Stimulated activated CD4-positive, alpha-beta T cell treated with anti-CD3 and anti-CD28 coated beads, Interleukin-2, amount 100 ng/mL, for 48 hours (primary cell): ENCODE measurements at regions not wholly inside any gene's neighbourhood (a gene's known extent, or its start where the extent isn't known, plus 50 kb on each side); places are given as distances from the start of the nearest gene placed in this dataset.

ENCODE experiments used
- DNase-seq, 2 donors: peaks; one replicate each; pipeline ENCODE4 v3.0.0-alpha.2; 2020

DNA sequence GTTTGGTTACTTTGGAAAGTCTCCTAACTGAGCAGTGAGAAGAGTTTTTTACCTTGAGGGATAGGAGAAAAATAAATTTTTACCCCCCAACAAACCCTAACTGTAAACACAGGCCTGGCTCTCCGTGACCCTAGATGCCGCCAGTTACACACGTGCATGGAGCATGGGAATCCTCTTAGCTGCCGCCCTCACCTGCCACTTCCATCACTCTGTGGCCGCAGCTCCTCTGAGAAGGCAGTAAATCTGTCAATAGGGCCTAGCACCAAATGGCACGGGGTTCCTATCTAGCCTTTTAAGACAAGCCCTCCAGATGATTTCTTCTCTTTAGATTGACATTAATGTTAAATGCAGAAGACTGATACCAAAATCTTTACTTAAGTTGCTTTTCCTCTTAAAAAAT is 330.3 kb upstream of the FAM241A start:
- DNase-seq = no peak

DNA sequence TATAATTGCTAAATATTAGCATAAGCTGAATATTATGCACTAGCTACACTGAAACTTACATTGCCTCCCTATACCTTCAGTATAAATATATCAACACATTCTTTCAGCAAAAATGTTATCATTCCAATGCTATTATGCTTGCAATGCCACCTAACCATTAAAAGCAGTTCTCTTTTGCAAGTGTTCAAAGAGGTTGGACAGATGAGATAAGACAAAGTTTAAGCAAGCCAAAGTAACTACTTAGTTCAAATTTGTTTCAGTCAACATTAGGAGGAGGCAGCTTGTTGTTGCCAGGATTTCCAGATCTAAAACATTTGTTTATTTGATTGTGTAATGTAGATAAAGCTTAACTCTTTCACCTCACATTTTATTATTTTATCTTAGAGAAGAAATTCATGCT is 323.9 kb upstream of the FAM241A start:
- no peak for DNase-seq

DNA sequence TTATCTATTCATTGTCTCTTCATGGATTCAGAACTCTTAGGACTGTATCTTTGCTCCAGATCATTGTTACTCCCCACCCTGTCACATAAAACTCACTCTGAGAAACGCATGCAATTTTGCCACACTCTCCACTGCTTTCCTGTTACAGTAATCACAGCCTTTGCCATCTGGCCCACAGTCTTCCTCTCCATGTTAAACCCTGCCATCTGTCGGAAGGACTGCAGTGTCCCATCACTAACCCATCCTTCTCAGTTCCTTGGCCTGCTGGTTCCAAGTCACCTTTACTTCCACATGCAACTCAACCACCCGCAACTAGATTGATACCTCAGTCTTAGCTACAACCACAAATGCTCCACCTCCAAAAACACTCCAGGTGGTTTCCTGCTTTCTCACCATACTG is 308.7 kb upstream of the FAM241A start:
- DNase-seq = no peak

DNA sequence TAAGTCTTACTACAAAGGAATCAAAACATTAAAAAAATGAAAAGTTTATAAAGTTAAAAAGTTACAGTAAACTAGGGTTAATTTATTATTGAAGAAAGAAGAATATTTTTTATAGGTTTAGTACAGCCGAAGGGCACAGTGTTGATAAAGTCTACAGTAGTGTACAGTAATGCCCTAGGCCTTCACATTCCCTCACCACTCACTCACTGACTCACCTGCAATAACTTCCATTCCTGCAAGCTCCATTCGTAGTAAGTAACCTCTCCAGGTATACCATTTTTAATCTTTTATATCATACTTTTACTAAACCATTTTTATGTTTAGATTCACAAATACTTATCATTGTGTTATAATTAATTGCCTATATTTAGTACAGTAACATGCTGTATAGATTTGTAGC is 307.5 kb upstream of the FAM241A start:
- no peak for DNase-seq

DNA sequence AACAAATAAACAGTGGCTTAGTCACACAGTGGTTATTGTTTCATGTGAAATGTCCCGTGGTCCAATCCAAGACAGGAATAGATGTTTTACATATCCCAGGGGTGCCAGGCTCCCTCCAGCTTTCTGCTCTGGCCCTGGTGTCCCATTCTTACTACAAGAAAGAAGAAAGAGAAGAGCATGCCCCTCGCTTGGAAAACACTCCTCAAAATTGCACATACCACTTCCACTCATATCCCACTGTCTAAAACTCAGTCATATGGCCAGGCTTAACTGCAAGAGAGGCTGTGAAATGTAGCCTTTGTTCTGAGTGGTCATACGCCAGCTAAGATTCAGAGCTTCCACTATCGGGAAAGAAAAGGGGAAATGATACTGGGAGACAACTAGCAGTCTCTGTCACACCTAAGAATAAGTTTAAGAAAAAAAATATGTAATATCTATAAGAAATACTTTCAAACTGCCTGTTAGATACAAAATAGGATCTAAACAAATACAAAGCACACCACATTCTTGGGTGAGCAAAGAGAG is 306.8 kb upstream of the FAM241A start:
- DNase-seq = no peak

DNA sequence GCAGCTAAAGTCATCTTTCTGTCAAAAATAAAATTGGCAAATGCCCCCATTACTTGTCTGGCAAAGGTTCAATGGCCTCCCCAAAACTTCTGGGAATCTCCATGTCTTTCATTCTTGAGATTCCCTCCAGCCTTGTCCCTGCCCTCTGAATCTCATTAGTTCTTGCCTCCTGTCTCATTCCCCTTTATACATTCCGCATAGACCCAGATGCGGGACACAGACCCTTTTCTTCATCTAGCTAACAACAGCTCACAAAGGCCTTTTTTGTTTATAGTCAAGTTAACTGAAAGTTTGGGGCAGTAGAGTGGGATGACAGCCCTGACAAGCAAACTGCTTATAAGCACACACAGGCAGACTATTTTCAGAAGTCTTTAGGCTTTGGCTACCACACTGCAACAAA is 306.1 kb upstream of the FAM241A start:
- DNase-seq = no peak

- no peak for DNase-seq
These were observed 302.9 kb upstream of the FAM241A start for GRCh38 chr4:111842336-111842735.

DNA sequence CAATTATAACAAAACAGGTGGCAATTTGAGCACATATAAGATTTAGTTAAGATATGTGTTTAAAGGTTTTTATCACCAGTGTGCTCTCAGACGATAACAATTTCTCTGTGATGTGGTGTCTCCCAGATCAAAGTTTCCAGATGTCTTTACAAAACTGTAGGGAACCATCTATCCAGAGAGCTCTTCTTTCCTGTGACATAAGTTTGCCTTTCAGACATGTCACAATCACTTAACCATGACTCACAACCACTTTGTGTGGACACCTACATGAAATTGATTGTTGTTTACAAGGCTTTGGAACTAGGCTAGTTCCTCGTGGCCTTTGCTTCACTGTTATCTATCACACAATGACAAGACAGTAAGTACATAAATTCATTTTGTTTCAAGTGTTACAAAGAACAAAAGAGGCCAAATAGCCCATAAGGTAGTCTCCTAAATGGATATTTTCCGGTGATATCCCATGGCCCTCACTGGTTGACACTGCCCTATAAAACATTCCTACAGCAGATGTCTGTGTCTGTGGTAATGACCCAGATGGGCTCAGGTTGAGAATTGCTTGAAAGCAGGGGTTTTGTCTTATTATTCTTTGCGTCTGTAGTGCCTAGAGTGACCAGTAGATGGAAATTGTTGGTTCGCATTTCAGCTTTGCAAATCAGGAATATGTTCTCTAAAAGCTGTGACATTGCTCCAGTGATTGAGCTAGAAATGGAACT is 297.8 kb upstream of the FAM241A start:
- DNase-seq = no peak

DNA sequence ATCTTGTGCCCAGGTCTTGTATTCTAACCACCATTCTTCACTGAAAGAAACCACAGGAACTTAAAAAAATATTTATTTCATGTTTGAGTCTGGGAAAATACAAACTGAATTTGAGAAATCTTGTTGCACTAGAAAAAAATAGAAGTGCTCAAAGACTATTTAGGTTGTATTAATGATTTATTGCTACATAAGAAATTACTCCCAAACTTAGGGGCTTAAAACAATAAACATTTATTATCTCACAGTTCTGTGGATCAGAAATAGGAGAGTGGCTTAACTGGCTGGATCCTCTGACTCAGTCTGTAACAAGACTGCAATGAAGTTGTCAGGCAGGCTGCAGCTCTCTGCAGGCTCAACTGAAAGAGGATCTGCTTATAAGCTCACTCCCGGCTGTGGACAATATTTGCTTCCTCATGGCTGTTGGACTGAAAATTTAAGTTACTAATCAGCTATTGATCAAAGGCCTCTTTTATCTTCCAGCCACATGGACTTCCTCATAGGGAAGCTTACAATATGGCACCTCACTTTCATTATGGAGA is 295.4 kb upstream of the FAM241A start:
- DNase-seq = no peak

DNA sequence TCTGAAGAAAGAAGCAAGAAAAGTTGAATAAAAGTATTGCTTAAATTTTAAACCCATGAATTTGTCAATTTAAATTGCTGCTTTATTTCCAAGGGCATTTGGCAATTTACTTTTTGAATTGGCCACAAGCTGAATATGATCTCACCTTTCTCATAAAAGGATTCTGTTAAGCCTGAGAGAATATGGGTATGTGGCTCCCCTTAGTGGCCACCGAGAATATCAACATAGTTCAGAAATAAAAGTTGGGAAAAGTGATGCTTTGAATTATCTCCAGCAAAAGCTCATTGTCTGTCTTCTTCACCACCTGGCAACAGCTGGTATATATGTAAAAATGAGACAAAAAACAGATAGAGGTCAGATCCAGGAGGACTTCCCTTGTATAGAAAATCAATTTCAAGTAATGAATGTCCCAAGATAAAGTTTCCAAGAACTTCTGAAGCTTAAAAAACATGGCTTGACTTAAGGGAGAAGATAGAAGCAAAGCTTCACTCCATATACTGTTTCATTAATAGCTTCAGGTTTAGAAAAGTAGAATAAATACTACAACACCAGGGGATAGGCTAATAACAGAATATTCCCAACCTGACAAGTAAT is 290.7 kb upstream of the FAM241A start:
- DNase-seq = no peak

DNA sequence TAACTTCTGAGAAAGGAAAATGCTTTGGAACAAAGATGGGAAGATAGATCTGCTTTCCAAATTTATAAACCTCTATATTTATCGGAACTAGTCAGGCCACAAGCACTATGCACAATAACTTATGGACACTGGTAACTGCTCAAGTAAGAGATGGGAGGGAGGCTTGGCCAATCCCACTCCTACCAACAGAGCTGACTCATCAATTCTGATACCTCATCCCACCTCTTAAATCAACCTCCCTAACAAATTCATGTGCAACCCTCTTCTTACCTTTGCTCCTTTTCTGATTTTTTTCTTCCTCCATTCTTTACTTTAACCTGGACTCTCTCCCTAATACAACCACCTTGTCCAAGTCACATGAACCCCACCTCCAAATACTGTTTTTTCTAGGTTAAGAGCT is 289.9 kb upstream of the FAM241A start:
- no peak for DNase-seq

- no peak for DNase-seq
These were observed 281.2 kb upstream of the FAM241A start for GRCh38 chr4:111864066-111864465.

DNA sequence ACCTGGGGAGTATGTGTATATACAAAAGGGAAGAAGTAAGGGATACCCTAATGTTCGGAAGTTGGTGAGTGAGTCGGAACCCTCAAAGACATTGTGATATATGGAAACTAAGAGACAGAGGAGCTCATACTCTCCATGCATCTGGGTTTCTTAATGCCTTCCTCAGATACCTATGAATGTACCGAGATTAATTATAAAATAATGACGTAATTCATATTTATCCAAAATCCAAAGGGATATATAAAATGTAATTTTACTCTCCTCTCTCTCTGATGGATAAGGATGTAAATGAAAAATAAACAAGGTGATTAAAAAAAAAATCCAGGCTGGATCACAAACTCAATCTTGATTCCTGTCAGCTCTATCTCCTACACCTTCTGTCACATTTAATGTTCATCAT is 275.9 kb upstream of the FAM241A start:
- no peak for DNase-seq

DNA sequence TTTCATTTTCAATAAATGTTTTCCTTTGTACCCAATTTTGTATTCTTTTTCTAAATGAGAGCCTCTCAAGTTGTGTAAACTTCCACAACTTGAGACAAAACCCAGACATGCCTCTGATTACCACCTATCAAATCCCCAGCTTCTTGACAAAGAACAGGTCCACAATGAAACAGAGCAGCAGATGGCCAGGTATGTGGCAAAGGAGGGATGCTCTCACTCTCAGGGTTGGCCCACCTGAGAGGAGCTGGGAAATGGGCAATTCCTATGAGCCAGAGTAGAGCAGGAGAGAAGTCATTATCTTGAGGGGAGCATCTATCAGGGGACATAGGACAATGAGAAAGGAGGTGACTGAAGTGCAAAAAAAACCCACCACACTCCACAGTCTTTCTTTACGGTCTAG is 273.5 kb upstream of the FAM241A start:
- no peak for DNase-seq

- DNase-seq = no peak
These were observed 271.5 kb upstream of the FAM241A start for GRCh38 chr4:111873801-111874200.

- DNase-seq = no peak
These were observed 265.7 kb upstream of the FAM241A start for GRCh38 chr4:111879539-111879938.

DNA sequence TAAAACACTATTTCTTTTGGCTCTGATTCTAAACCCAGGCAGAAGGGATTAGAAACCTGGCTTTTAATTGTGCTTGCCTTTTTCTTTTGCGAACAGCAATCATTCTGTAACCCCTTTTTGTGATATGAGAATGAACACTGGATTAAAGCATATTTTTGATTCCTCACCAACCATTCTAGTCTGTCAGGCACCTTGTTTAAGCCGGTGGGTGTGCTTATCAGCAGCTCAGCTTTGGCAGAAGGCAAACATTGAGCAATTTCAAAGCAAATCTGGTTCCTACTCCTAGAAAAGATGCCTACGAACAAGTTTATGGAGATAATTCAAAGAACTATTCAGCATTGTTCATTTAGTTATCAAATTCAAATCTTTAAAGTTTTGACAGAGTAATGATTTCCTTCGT is 265.1 kb upstream of the FAM241A start:
- no peak for DNase-seq

DNA sequence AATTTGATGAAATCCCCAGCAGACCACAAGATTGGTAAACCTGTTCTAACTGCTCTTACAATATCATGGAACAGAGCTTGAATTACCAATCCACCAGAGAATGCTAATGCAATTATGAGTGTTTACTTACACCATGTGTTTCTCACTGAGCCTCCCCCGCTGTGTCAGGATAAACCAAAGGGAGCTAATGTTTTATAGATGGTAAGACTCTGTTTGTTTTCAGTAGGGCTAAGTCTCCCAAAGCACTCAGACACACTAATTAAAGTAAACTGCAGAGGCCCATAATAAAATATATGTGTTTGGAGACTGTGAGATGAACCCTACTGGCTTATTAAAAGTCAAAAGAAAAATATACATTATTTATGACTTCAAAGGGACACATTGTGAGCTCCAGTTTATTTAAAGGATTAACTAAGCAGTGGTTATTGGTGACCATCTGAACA is 261.7 kb upstream of the FAM241A start:
- DNase-seq = no peak

GRCh38 chr4:111890412-111890811 is 254.8 kb upstream of the FAM241A start:
- DNase-seq = no peak

DNA sequence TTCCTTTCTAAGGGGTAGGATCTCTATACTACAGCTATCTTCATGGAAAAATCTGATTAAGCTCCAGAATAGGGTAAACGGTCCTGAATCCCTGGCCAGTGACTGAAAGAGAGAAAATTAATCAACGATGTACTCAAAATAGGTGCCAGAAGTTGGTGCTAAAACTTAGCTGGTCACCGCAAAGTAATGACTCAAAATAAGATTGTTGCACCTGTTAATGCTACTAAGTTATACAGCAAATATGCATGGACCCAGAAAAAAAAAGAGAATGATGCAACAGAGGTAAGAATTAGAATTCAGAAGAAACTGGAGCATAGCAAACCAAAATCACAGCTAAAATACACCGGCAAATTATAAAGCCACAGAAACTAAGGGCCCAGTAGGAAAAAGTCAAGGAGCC is 239.7 kb upstream of the FAM241A start:
- DNase-seq = no peak

DNA sequence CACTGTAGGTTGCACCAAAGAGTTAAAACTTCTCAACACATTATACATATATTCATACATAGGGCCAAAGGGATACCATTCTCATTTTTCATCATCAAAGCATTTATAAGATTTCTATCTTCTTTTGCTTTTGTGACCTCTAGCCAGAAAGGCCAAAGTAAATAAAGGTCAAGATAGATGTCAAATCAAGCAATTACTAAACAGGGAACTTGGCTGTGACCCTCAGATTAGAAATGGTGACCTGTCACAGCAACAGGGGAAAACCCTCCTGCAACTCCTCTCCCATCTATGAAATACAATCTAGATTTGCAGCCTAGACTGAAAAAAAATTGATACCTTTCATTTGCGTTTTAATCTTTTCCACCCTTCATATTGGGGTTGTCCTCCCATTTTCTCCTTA is 225.6 kb upstream of the FAM241A start:
- no peak for DNase-seq

GRCh38 chr4:111921714-111922113 is 223.5 kb upstream of the FAM241A start:
- DNase-seq = no peak

- DNase-seq = no peak
These were observed 221.5 kb upstream of the FAM241A start for GRCh38 chr4:111923786-111924185.

DNA sequence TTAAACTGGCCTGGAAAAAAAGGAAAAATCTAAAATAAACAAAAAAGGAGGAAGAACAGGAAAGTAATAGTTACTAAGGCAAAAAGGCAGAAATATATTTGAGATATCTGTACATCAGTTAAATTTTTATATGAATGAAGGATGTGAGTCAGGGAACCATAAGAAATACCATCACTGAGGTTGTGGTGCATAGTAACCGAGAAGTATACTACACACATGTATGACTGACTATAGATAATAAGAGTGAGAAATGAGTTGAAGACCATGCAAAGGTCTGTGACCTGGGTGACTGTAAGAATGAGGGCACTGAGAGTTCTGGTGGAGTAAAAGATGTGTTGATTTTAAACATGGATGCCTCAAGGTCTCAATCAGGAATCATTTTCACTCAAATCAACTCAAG is 220.6 kb upstream of the FAM241A start:
- DNase-seq = no peak

- no peak for DNase-seq
These were observed 214.6 kb upstream of the FAM241A start for GRCh38 chr4:111930659-111931058.
